ENCODE measurements at regions not wholly inside any gene's neighbourhood (a gene's known extent, or its start where the extent isn't known, plus 50 kb on each side); places are given as distances from the start of the nearest gene placed in this dataset.

GRCh38 chr1:204812842-204813241 lies 57.8 kb upstream of the NFASC start:
- Histone ChIP-seq H3K4me2 (ENCODE audit: insufficient read depth in 1 of 2, low read depth in 2 of 2, low read length in 2 of 2) (no peak overlapping the region), H2BK12ac (ENCODE audit: low read depth, low read length) (no peak overlapping the region), H2AK5ac (ENCODE audit: low read depth, low read length) (no peak overlapping the region), H4K5ac (ENCODE audit: insufficient read length, low read depth, low read length) (no peak overlapping the region), H3K79me1 (ENCODE audit: low read depth, low read length) (no peaks in the 10 kb centered on the region), H3K9me3 (ENCODE audit: insufficient read depth in 2 of 2, low read depth in 1 of 2, low read length in 1 of 2) (no peaks in the 10 kb centered on the region), H3K4ac (replicated peaks; ENCODE audit: insufficient read length, low read depth, low read length) (no peak overlapping the region), H3K79me2 (ENCODE audit: control insufficient read depth in 1 of 2, insufficient read depth in 2 of 2, low read length in 2 of 2) (no peaks in the 10 kb centered on the region), H2BK120ac (replicated peaks; ENCODE audit: low read depth, low read length) (no peak overlapping the region), H4K20me1 (replicated peaks in 1 of 2; ENCODE audit: control insufficient read depth in 1 of 2, insufficient read depth in 2 of 2, low read length in 2 of 2) (no peaks in the 10 kb centered on the region), H3K4me3 (ENCODE audit: extremely low read depth in 1 of 4, insufficient read depth in 2 of 4, low read depth in 3 of 4, low read length in 4 of 4) (no peak overlapping the region), H4K8ac (ENCODE audit: extremely low read depth, insufficient read depth, low read length) (no peak overlapping the region), H3K56ac (replicated peaks; ENCODE audit: insufficient read length, low read depth, low read length) (no peak overlapping the region), H2AFZ (ENCODE audit: low read length) (no peak overlapping the region), H3K27me3 (replicated peaks in 1 of 4; ENCODE audit: control insufficient read depth in 3 of 4, extremely low read depth in 1 of 4, insufficient read depth in 3 of 4, low read length in 3 of 4) (no peaks in the 10 kb centered on the region), H3K36me3 (ENCODE audit: control insufficient read depth in 2 of 4, insufficient read depth in 4 of 4, low read length in 3 of 4) (no peaks in the 10 kb centered on the region), H3K9ac (replicated peaks in 1 of 4; ENCODE audit: extremely low read depth in 1 of 4, low read depth in 3 of 4, low read length in 3 of 4) (no peak overlapping the region), H3K4me1 (replicated peaks in 1 of 4; ENCODE audit: control insufficient read depth in 3 of 4, insufficient read depth in 4 of 4, low read length in 3 of 4) (no peaks in the 10 kb centered on the region), H4K91ac (replicated peaks; ENCODE audit: insufficient read length, low read length) (no peak overlapping the region), H3K23me2 (ENCODE audit: low read depth, low read length) (no peaks in the 10 kb centered on the region), H2BK15ac (ENCODE audit: low read length) (no peak overlapping the region), H3K23ac (ENCODE audit: insufficient read length) (no peak overlapping the region), H2BK20ac (ENCODE audit: low read length) (no peak overlapping the region), H2BK5ac (ENCODE audit: low read depth, low read length) (no peak overlapping the region), H3K14ac (ENCODE audit: insufficient read length) (no peak overlapping the region), H3K18ac (ENCODE audit: extremely low read depth, low read length) (no peak overlapping the region), H3K27ac (ENCODE audit: low read depth, low read length) (no peak overlapping the region)
- CTCF ChIA-PET (ENCODE audit: partially characterized antibody), result interaction anchor here (0.7 to 21.2 kb wide), 10 partner anchors 9 to 1840 kb away, joined by 3 to 397 read pairs (median 6); no protein-coding TSS in a partner anchor
- FAIRE-seq (no peak), DNase-seq (ENCODE audit: low read depth in 1 of 2, low spot score in 2 of 2) (no peak)
- 83% methylated on average over 1 of the region's 1 CpG; no CpG with 5 or more reads in 1 of the 2 experiments for WGBS, 2 experiments (ENCODE audit: extremely low coverage in 1 of 2, insufficient coverage in 1 of 2, insufficient read length in 1 of 2, insufficient replicate concordance in 2 of 2, low coverage in 1 of 2, low lambda C conversion rate in 2 of 2, missing lambda C conversion rate in 1 of 2)
- TF ChIP-seq BRCA1 (IDR thresholded peaks at IDR 0.05; ENCODE audit: low read depth, low read length) (no peak), RAD21 (IDR thresholded peaks at IDR 0.05 in 1 of 2, conservative IDR thresholded peaks at IDR 0.05 in 1 of 2; ENCODE audit: low read depth in 2 of 2, low read length in 2 of 2) (no peak), TEAD4 (IDR thresholded peaks at IDR 0.05; ENCODE audit: low read depth, low read length) (no peak), SRF (IDR thresholded peaks at IDR 0.05; ENCODE audit: low read depth, low read length) (no peak), RBBP5 (IDR thresholded peaks at IDR 0.05; ENCODE audit: borderline replicate concordance, low read depth, low read length) (no peak), JUND (IDR thresholded peaks at IDR 0.05; ENCODE audit: low read length) (no peak), USF2 (IDR thresholded peaks at IDR 0.05; ENCODE audit: low read length) (no peak), JUN (IDR thresholded peaks at IDR 0.05; ENCODE audit: low read depth, low read length) (no peak), TAF1 (IDR thresholded peaks at IDR 0.05; ENCODE audit: low read depth, low read length) (no peak), SAP30 (IDR thresholded peaks at IDR 0.05; ENCODE audit: insufficient read depth, insufficient replicate concordance, low read length) (no peak)
- POLR2A ChIA-PET (ENCODE audit: partially characterized antibody), result no interaction called here
